GM12878 (cell line): ENCODE measurements at regions not wholly inside any gene's neighbourhood (a gene's known extent, or its start where the extent isn't known, plus 50 kb on each side); places are given as distances from the start of the nearest gene placed in this dataset.

Experiments used
- ATAC-seq: fragments of 200-7000 bp; cut with Tn5 transposase; 3 replicates; pipeline ENCODE4 v1.9.1; 2020; ENCODE audit warnings: mild to moderate bottlenecking, moderate library complexity
- BruUV-seq: library from RNA; stranded (reverse); fragments of 400-500 nt; replicated peaks from 2 replicates; lab custom pipeline; 2021; lab: Mats Ljungman, UMichigan
- CTCF ChIA-PET: fragments of 300-600 bp; sonication (Branson Sonifier 250); formaldehyde crosslinking; extraction: SDS; loops from one replicate; lab custom pipeline; 2021; ENCODE audit warnings: inconsistent platforms; lab: Yijun Ruan, JAX
- POLR2A ChIA-PET: fragments of 350-600 bp; formaldehyde crosslinking; extraction: SDS; loops from one replicate; lab custom pipeline; 2021; ENCODE audit warnings: inconsistent platforms; lab: Charles Lee
- RAD21 ChIA-PET: fragments of 300-600 bp; sonication (Branson Sonifier 250); formaldehyde crosslinking; loops from one replicate; lab custom pipeline; 2023; ENCODE audit warnings: antibody characterized with exemption; ENCODE audit not compliant: unreplicated experiment; lab: Charles Lee
- SMC1A ChIA-PET: fragments of 300-600 bp; sonication (Branson Sonifier 250); formaldehyde crosslinking; loops from one replicate; lab custom pipeline; 2023; ENCODE audit not compliant: unreplicated experiment, uncharacterized antibody; lab: Charles Lee
- DNase-seq: peaks from one replicate; pipeline ENCODE4 v3.0.0-alpha.2; 2011; ENCODE audit warnings: low read depth, low spot score
- FAIRE-seq: peaks from 3 replicates; lab custom pipeline; 2011; peaks lifted over from hg19 to GRCh38; lab: Jason Lieb, UNC
- H2AFZ ChIP-seq: 2 replicates; pipeline ENCODE4 v1.6.0; 2011; ENCODE audit warnings: low read depth, low read length, control low read depth; ENCODE audit not compliant: control insufficient read depth
- H3K27ac ChIP-seq: 2 replicates; pipeline ENCODE4 v1.5.1; 2011; ENCODE audit warnings: control low read depth; ENCODE audit not compliant: control insufficient read depth, insufficient read depth
- H3K27me3 ChIP-seq, 2 experiments: replicated peaks in 1 of 2; 2 replicates each; pipeline versions ENCODE4 v1.6.0 to v1.6.1; 2011; ENCODE audit warnings: low read length in 1 of 2; ENCODE audit not compliant: control insufficient read depth in 2 of 2, insufficient read depth in 2 of 2
- H3K36me3 ChIP-seq, 2 experiments: 2 replicates each; pipeline ENCODE4 v1.5.1; 2011; ENCODE audit warnings: low read length in 1 of 2; ENCODE audit not compliant: control insufficient read depth in 2 of 2, insufficient read depth in 2 of 2
- H3K4me1 ChIP-seq: 2 replicates; pipeline ENCODE4 v1.6.1; 2011; ENCODE audit warnings: mild to moderate bottlenecking, low read length, moderate library complexity, mixed read lengths; ENCODE audit not compliant: control insufficient read depth, insufficient read depth
- H3K4me2 ChIP-seq: 2 replicates; pipeline ENCODE4 v1.6.0; 2011; ENCODE audit warnings: control low read depth; ENCODE audit not compliant: control insufficient read depth, insufficient read depth
- H3K4me3 ChIP-seq: fragments of 200-600 bp; sonication (generic); 2 replicates; pipeline ENCODE4 v1.5.1; 2016
- H3K79me2 ChIP-seq: 2 replicates; pipeline ENCODE4 v1.6.0; 2011; ENCODE audit warnings: low read length; ENCODE audit not compliant: control insufficient read depth, insufficient read depth
- H3K9ac ChIP-seq: 2 replicates; pipeline ENCODE4 v1.8.0; 2011; ENCODE audit warnings: low read length, control low read depth, mixed read lengths; ENCODE audit not compliant: control insufficient read depth, insufficient read depth
- H3K9me3 ChIP-seq: replicated peaks from 3 replicates; pipeline ENCODE4 v1.5.1; 2011; ENCODE audit warnings: mild to moderate bottlenecking, low read length; ENCODE audit not compliant: control insufficient read depth, insufficient read depth
- H4K20me1 ChIP-seq: 2 replicates; pipeline ENCODE4 v1.6.0; 2011; ENCODE audit not compliant: control insufficient read depth, insufficient read depth
- BCL11A ChIP-seq: IDR thresholded peaks from 2 replicates; pipeline ENCODE4 v1.6.1; 2011; ENCODE audit warnings: low read depth, low read length
- GABPA ChIP-seq: IDR thresholded peaks from 2 replicates; pipeline ENCODE4 v1.6.1; 2014; ENCODE audit warnings: antibody characterized with exemption, low read depth, mild to moderate bottlenecking, inconsistent platforms
- JUND ChIP-seq: IDR thresholded peaks from 2 replicates; pipeline ENCODE4 v1.6.1; 2012; ENCODE audit warnings: low read depth, mild to moderate bottlenecking, low read length, improper control_type of control experiment, moderate library complexity
- NR2C1 ChIP-seq: fragments of 450-650 bp; IDR thresholded peaks from 2 replicates; pipeline ENCODE4 v1.6.1; 2017; ENCODE audit warnings: antibody characterized with exemption, mild to moderate bottlenecking, moderate library complexity
- PKNOX1 ChIP-seq: fragments of 450-650 bp; IDR thresholded peaks from 2 replicates; pipeline ENCODE4 v1.6.1; 2016; ENCODE audit warnings: mild to moderate bottlenecking
- POU2F2 ChIP-seq: IDR thresholded peaks from 3 replicates; pipeline ENCODE4 v1.6.1; 2011; ENCODE audit warnings: low read depth, mild to moderate bottlenecking, low read length, borderline replicate concordance
- ZBTB11 ChIP-seq: fragments of 450-650 bp; formaldehyde crosslinking; IDR thresholded peaks from 2 replicates; pipeline ENCODE4 v1.5.0; 2022; ENCODE audit warnings: mild to moderate bottlenecking, missing genetic modification characterization
- WGBS: methylation state at CpG from one replicate; pipeline ENCODE4 v1.1.6; 2016; ENCODE audit warnings: low lambda C conversion rate; ENCODE audit not compliant: insufficient replicate concordance, insufficient coverage; ENCODE audit errors: missing lambda C conversion rate; 5-methylcytosine and 5-hydroxymethylcytosine counted together
- in situ Hi-C: fragments of 300-500 bp; cut with MboI; formaldehyde crosslinking; loops from 9 replicates; pipeline ENCODE4 v1.14.3; 2018; ENCODE audit warnings: mixed read lengths
- intact Hi-C: fragments of 100-400 bp; cut with micrococcal nuclease; formaldehyde crosslinking; loops from one replicate; pipeline ENCODE4 v1.14.2; 2022; ENCODE audit not compliant: unreplicated experiment
- TF ChIP-seq, protein P1 (sequence below): IDR thresholded peaks from 2 replicates; pipeline ENCODE4 v1.6.1; 2011; ENCODE audit warnings: mild to moderate bottlenecking, low read depth, low read length, moderate library complexity; ENCODE audit not compliant: insufficient replicate concordance
- TF ChIP-seq, protein P2 (sequence below): fragments of 450-650 bp; formaldehyde crosslinking; IDR thresholded peaks from 2 replicates; pipeline ENCODE4 v1.4.0; 2020; ENCODE audit warnings: mild to moderate bottlenecking, moderate library complexity

- TF ChIP-seq, protein P1, sequence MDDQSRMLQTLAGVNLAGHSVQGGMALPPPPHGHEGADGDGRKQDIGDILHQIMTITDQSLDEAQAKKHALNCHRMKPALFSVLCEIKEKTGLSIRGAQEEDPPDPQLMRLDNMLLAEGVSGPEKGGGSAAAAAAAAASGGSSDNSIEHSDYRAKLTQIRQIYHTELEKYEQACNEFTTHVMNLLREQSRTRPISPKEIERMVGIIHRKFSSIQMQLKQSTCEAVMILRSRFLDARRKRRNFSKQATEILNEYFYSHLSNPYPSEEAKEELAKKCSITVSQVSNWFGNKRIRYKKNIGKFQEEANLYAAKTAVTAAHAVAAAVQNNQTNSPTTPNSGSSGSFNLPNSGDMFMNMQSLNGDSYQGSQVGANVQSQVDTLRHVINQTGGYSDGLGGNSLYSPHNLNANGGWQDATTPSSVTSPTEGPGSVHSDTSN, result no peak
- TF ChIP-seq, protein P2, sequence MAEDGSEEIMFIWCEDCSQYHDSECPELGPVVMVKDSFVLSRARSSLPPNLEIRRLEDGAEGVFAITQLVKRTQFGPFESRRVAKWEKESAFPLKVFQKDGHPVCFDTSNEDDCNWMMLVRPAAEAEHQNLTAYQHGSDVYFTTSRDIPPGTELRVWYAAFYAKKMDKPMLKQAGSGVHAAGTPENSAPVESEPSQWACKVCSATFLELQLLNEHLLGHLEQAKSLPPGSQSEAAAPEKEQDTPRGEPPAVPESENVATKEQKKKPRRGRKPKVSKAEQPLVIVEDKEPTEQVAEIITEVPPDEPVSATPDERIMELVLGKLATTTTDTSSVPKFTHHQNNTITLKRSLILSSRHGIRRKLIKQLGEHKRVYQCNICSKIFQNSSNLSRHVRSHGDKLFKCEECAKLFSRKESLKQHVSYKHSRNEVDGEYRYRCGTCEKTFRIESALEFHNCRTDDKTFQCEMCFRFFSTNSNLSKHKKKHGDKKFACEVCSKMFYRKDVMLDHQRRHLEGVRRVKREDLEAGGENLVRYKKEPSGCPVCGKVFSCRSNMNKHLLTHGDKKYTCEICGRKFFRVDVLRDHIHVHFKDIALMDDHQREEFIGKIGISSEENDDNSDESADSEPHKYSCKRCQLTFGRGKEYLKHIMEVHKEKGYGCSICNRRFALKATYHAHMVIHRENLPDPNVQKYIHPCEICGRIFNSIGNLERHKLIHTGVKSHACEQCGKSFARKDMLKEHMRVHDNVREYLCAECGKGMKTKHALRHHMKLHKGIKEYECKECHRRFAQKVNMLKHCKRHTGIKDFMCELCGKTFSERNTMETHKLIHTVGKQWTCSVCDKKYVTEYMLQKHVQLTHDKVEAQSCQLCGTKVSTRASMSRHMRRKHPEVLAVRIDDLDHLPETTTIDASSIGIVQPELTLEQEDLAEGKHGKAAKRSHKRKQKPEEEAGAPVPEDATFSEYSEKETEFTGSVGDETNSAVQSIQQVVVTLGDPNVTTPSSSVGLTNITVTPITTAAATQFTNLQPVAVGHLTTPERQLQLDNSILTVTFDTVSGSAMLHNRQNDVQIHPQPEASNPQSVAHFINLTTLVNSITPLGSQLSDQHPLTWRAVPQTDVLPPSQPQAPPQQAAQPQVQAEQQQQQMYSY (CRISPR knock-in tag), result no peak
Observed at GRCh38 chr5:17895288-17896033, 261.2 kb downstream of the TAF11L14 start (continued).

GRCh38 chr5:17896605-17897004, 262.3 kb downstream of the TAF11L14 start:
- FAIRE-seq (no peak), ATAC-seq (no peak), DNase-seq (no peak)
- Histone ChIP-seq H2AFZ (no peak overlapping the region), H3K36me3 (no peaks in the 10 kb centered on the region), H3K27ac (no peak overlapping the region), H3K79me2 (no peaks in the 10 kb centered on the region), H3K4me2 (no peak overlapping the region), H3K4me3 (no peak overlapping the region), H3K27me3 (no peaks in the 10 kb centered on the region), H3K9me3 (no peaks in the 10 kb centered on the region), H4K20me1 (no peaks in the 10 kb centered on the region), H3K9ac (no peak overlapping the region), H3K4me1 (no peaks in the 10 kb centered on the region)
- no TSS peak for BruUV-seq
- ChIA-PET CTCF (interaction anchor here (1.0 kb wide), 1 partner anchor 24 kb away, joined by 3 read pairs; no protein-coding TSS in a partner anchor), POLR2A (no interaction called here), SMC1A (no interaction called here), RAD21 (no interaction called here)
- intact Hi-C loops, result no loop called here
- in situ Hi-C loops, result no loop called here
- WGBS, result 0% methylated on average over 2 of the region's 2 CpGs
- no peak for TF ChIP-seq ZBTB11 (CRISPR knock-in tag)
- TF ChIP-seq POU2F2, result no peak
- TF ChIP-seq GABPA, result no peak
- TF ChIP-seq PKNOX1, result no peak
- TF ChIP-seq NR2C1, result no peak
- TF ChIP-seq JUND, result no peak
- TF ChIP-seq BCL11A, result no peak
